Sigmoid colon (tissue), 4 donors: ENCODE measurements at regions not wholly inside any gene's neighbourhood (a gene's known extent, or its start where the extent isn't known, plus 50 kb on each side); places are given as distances from the start of the nearest gene placed in this dataset.

Experiments
- CTCF ChIP-seq, 4 experiments: fragments of 450-650 bp in 3 of 4; fragments of 200-600 bp in 1 of 4; IDR thresholded peaks; one replicate each; pipeline ENCODE4 v1.5.1; 2016 to 2019; ENCODE audit warnings: antibody characterized with exemption in 4 of 4, mild to moderate bottlenecking in 3 of 4, moderate library complexity in 2 of 4
- EP300 ChIP-seq, 4 donors: sonication (generic); formaldehyde crosslinking; IDR thresholded peaks; one replicate each; pipeline ENCODE4 v1.6.1; 2017; ENCODE audit warnings: antibody characterized with exemption in 4 of 4
- POLR2AphosphoS5 ChIP-seq, 4 donors: sonication (generic); formaldehyde crosslinking; IDR thresholded peaks; one replicate each; pipeline ENCODE4 v1.6.1; 2017; ENCODE audit warnings: antibody characterized with exemption in 4 of 4

DNA sequence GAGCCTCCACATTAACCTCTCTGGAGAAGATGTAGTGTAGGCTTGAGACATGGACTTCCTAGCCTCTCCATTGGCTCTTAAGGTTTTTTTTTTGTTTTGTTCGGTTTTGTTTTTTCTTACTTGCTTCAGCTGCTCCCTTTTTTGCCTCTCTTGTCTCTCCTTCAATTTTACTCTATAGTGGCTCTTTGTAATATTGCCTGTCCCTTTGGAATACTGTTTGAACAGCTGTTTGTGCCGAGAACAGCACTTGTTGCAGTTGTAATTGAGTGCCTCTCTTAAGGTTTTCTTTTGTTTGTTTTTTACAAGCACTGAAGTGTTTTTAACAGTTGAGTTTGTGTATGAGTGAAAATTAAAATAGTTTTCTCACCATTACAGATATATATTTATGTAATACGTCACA, 567.7 kb downstream of the LRFN5 start:
- TF ChIP-seq CTCF (IDR thresholded peaks at IDR 0.05) (no peak), POLR2AphosphoS5 (IDR thresholded peaks at IDR 0.05) (no peak), EP300 (IDR thresholded peaks at IDR 0.05) (no peak)
